ENCODE measurements at regions not wholly inside any gene's neighbourhood (a gene's known extent, or its start where the extent isn't known, plus 50 kb on each side); places are given as distances from the start of the nearest gene placed in this dataset.
A peak's percentile ranks its signal among the peaks of the same experiment; 100 is the strongest.
"Not testable (repeated sequence)": the region's sequence is repeated elsewhere in the genome, so short reads cannot be mapped to it uniquely, and the experiment has no call there.

DNA sequence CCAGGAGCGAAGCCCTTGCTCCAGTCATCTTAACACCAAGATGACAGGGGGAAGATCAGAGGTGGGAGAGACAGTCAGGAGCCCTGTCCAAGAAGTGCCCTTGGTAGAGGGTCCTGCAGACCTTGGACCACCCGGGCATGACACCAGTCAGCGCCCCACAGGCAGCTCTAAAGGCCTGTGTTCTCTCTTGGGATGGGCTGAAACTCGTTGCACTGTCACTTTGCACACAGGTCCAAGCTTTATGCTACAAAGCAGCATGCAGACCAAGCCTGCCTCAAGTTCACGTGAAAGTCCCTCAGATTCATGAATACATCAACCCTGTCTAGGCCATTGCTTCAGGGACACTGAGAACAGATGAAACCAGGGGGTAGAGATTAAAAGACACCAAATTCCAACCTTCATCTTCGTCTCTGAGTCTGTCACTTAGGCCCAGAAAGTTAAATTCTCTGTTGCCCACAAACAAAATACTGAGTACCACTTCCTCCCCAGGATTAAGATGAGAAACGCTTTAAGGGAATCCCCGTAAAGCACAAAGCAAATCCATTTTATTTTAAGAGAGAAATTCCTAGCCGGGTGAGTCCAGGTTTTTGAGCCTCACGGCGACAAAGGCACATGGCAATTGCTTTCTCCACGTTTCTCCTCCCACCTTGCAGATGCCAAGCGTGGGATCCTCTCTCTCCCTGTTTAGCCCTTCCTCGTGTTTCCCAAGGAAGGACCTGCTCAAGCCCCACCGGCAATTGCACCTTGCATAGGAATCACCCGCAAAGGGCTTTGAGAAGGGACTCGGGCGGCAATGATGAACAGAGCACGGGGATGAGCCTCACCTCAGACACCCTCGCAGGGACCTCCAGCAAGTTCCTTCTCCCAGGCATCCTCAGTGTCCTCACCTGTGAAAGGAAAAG, 75.0 kb upstream of the ID2 start:
- DNase-seq (ENCODE audit: low spot score) = no peak

DNA sequence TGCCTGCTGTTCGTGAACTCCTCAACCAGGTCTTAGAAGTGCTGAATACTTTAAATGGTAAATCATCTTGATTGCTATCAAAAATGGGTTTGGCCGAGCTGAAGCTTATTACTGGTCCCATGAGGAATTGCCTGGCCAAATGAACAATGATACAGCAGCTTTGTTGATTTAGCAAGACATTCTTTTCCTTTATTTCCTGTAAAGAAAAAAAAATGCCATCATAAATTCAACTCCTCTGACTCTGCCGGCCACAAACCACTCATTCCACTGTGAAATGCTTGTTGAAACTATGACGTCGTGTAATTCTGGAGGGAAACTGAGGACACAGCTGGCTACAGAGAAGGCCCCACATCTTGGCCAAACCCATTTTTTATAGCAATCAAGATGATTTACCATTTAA, 74.2 kb upstream of the ID2 start:
- DNase-seq (ENCODE audit: low spot score) = peak; percentile 38

DNA sequence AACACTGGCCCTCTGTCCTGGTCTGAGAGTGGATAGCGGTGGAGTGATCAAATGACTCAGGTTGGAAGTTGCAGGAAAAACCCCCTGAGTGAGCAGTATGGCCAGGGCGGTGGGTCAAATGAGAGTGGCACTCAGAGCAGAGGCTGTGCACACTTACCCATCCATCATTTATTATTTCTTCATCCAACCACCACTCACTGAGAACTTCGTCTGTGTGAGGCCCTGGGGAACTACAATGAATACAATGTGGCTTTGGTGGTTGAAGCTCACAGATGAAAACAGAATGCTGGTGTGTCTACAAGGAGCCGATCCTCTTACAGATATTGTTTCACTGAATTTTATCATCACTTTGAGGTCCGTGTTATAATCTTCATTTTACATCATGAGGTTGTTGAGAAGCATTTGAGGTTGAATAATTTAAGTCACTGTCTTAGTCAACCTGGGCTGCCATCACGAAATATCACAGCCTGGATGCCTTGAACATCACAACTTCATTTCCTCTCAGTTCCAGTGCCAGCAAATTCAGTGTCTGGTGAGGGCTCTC, 73.4 kb upstream of the ID2 start:
- peak; percentile 66 for DNase-seq (ENCODE audit: low spot score)

DNA sequence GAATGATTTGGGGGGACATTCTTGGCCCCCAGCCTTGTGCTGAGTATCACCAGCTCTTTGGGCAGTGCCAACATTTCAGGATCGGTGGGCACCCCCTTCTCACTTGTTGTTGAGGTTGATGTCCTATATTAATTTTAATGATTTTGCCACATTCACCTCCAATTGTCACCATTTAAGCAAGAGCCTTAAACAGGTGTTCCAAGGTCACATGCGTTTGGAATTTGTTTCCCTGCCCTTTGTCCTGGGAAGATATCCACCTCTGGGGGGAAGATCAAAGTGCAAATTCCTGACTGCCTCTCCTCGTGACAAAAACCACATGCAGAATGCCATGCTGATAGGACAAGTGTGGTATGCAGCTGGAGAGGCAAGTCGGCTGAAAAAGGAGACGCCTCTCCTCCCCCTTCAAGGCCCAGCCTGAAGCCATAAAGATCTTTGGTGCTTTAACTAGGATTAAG, 72.5 kb upstream of the ID2 start:
- peak; percentile 98 for DNase-seq (ENCODE audit: low spot score)

DNA sequence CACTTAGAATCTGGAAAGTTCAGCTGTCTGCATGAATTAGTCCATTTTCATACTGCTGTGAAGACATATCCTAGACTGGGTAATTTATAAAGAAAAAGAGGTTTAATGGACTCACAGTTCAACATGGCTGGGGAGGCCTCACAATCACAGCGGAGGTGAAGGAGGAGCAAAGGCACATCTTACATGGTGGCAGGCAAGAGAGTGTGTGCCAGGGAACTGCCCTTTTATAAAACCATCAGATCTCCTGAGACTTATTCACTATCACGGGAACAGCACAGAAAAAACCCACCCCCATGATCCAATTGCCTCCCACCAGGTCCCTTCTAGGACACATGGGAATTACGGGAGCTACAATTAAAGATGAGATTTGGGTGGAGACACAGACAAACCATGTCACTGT, 71.1 kb upstream of the ID2 start:
- not testable (repeated sequence) for DNase-seq (ENCODE audit: low spot score)

DNA sequence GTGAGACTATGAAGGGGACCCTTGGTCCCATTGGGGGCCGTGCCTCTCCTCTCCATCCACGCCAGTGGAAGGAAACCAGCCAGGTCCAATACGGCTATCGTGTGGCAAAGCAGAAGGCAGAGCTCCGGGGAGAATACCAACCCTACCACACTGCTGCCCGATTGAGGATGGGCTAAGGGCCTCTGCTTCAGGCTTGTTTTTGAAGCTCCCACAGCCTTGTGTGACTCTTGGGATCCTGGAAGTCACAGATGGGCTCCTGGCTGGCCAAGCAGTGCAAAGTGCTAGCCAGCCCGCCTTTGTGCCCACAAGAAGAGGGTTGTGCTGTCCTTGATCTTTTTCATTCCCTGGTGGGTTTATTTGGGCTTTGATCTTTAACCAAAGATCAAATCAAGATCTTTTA, 70.6 kb upstream of the ID2 start:
- peak; percentile 77 for DNase-seq (ENCODE audit: low spot score)

DNA sequence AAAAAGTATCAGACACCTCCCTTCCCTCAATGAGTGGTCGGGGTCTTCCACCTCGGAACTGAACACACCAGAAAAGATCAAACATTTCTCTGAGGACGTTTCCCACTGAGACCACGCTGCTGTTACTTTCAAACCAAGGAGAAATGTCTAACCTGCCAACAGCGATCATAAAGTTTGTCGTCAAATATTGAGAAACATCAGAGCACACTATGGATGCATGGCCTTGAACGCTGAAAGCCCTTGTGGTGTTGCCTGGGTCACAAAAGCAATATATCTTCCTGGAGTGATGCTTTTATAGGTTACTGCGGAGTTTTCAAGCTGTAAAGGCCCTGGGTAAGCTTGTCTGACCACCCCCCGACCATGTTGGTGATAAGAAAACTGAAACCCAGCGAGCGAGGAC, 70.2 kb upstream of the ID2 start:
- peak; percentile 79 for DNase-seq (ENCODE audit: low spot score)

DNA sequence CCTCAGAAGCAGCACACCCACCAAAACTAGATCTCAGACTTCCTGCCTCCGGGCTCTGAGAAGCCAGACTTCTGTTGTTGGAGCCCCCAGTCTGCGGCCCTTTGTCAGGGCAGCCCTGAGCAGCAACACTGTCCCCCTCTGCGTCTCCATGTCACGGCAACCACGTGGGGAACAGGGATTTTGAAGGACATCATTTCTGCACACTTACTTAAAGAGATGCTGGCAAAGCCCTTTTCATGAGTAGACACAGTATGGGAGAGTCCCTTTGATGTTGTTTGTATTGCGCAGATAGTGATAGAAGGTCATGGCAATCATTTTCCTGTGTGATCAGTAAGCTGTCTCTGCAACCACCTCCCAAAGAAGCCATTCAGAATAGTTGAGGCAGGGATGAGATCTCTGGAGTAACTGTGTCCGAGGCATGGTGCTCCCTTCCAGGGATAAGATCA, 69.1 kb upstream of the ID2 start:
- DNase-seq (ENCODE audit: low spot score) = no peak

DNA sequence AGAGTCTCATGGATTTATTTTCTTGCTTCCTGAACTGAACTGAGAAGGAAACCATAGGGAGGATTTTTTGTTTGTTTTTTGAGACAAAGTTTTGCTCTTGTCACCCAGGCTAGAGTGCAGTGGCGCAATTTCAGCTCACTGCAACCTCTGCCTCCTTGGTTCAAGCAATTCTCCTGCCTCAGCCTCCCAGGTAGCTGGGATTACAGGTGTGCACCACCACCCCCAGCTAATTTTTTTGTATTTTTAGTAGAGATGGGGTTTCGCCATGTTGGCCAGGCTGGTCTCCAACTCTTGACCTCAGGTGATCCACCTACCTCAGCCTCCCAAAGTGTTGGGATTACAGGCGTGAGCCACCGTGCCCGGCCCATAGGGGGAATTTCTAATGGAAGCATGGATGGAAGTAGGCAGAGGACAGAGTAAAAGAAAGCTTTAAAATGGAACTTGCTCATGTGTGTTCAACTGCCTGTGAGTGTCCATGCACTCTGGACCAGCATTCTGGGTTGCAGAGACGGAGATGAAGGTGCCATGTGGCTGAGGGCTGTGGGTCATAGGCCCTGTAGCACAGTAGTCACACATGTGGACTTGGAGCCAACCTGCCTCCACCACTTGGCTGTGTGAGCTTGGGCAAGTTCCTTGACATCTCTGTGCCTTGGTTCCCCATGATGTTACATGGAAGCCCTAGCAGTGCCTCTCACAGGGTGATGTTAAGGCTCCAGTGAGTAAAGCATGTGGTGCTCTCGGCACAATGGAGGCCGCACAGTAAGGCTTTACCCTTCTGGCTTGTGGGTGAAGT, 68.5 kb upstream of the ID2 start:
- not testable (repeated sequence) for DNase-seq (ENCODE audit: low spot score)

DNA sequence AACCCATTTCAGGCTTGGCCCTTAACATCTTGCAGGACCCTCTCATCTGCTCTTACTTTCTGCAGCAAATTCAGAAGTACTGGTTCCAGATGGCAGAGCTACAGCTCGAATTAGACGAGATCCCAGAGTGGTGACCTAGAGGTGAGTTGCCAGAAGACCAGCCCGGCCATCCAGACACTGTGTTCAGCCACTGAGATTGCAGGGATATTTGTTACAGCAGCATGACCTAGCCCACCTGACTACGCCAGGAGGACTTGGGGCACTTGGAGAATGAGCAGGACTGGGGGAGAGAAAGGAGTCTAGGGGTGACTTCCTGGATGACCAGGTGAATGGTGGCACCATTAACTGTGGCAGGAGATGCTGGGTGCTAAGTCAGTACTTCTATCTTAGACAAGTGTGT, 67.2 kb upstream of the ID2 start:
- no peak for DNase-seq (ENCODE audit: low spot score)

DNA sequence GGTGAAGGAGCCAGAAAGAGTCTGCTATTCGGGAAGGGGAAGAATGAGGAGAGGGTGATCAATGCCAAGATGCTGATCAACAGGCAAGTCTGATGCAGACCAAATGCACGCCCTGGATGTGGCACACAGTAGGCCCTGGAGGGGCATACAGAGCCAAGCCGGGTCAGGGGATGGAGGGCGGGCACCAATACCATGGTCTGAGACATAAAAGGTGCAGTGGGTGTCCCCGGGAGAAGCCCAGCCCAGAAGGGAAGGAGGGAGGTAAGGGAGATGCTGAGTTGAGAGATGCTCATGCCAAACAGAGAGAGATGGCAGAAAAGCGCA, 66.6 kb upstream of the ID2 start:
- no peak for DNase-seq (ENCODE audit: low spot score)

DNA sequence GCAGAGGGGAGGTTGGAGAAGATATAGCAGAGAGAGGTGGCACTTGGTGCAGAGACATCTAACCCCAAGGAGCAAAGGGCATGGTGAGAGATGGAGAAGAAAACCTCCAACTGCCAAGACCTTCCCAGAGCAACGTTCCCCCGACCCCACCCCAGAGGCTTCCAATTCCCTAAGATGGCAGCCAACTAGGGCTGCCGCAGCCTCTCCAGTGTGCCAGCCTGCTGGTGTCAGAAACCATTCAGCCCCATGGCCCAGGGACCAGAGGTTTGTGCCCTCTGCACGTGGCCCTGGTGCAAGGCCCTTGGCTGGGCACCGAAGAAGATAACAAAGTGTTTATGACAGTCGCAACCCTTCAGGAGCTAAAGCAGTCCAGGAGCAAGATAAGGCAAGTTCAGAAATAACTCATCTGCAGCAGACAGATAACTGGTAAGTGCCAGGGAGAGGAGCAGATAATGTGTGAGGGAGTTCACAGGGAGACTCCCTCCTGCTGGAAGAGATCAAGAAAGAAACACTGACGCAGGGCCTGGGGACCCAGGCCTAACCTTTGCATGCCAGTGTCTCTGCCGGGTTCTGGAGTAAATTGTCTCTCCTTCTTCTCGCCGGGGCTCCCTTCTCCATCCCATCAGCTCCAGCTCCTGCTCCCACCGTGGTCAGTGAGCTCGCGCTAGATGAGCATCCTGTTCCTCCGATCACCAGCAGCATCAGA, 66.1 kb upstream of the ID2 start:
- no peak for DNase-seq (ENCODE audit: low spot score)

DNA sequence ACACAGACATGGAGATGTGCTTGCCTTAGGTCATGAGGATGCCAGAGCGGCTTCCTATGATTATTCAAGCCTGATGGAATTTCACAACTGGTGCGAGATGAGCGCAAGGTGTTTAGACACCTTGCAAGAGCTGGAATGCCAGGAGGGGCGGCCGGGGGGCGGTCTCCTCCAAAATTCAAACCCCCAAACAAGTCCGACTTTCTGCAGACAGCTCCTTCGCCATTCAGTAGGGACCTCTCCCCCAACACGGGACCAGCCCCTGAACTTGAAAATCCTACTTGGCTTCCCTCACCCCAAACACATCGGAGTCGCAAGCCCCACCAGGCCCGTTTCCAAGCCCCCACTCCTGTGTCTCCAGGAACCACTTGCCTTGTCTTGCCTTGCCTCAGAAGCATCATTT, 64.8 kb upstream of the ID2 start:
- no peak for DNase-seq (ENCODE audit: low spot score)

DNA sequence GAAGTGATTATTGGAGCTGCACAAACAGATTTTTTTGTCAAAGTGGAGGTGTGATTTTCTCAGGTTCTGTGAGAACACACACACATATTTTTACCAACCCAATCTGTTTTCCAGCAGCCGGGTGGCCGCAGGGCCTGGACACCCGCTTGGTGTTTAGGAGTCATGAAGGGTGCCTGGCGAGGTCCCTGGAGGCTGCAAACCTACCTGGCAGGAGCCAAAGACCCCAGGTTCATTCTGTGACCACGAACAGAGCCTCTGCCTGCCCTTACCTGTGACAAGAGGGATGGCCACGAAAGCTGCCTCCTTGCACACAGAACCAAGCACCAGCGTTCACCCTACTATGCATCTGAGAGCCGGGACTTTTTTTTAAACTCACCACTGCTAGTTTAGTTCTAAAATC, 64.3 kb upstream of the ID2 start:
- no peak for DNase-seq (ENCODE audit: low spot score)

DNA sequence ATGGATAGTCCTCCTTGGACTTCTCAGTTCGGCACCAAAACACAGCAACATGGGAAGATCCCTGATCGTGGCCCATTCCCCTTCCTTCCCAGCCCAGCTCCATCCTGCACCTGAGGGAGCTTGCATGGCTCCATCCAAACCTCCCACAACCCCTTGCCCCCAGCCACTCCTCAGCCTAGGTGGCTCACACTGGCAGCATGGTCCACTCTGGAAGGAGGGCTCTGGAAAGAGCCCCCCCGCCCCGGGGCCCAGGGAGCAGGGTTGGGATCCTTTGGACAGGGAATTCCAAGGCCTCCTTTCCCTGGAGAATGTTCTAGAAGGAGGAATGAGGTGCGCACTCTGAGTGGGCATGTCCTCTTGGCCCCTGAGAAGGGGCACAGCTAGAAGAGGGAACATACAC, 62.8 kb upstream of the ID2 start:
- DNase-seq (ENCODE audit: low spot score) = no peak

DNA sequence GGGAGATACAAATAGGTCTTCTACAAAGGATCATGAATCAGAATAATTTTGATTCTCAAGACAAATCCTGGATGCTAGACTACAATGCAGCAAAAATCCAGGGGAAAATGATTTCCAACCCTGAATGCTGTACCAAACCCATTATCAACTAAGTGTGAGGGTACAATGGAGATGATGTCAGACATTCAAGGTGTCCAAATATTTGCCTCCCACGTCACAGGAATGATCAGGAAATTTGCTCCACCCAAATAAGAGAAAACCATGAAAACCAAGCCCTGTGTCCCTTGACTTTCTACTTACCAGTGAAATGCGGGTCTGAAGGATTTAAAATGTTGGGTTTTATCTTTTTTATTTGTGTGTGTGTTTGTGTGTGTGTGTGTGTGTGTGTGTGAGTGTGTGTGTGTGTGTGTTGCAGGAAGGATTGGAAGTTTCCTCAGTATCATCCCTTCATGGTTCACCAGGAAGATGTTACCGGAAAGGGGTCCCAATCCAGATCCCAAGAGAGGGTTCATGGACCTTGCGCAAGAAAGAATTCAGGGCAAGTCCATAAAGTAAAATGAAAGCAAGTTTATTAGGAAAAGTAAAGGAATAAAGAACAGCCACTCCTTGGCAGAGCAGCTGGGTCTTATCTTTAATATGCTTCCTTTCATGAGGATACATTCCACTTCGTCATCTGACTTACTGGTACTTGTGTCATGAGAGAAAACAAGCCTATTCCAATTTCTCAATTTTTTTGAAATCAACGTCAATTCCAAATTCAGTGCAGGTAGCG, 61.1 kb upstream of the ID2 start:
- no peak for DNase-seq (ENCODE audit: low spot score)

DNA sequence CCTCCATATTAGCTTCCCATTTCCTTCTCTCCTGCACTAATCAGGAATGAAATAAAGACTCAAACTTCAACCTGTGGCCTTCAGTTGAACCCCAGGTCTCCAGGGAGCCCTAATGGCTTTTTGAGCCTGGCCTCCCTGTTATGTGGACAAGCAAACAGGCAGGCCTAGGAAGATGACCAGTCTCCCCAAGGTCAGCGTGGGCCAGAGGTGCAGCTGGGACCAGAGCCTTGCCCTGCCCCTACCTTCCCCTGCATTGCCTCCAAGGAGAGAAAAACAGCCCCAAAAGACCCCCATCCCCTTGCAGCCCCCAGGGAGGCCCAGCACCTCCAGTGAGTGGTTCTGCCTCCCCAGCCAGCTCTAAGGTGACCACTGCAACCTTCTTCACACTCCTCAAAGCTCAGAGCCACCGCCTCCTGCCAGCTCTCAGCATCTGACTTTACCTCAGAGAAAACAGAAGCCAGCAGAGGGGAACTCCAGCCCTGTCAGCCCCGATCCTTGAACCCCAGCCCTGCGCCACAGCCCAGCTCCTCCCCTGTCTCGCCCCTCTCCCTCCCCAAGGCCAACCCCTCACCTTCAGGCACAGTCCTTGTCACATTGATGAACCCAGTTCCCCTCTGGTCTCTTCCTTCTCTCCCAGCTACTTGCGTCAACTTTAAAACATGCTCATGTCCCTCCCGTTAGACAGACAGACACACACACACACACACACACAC, 59.5 kb upstream of the ID2 start:
- no peak for DNase-seq (ENCODE audit: low spot score)

DNA sequence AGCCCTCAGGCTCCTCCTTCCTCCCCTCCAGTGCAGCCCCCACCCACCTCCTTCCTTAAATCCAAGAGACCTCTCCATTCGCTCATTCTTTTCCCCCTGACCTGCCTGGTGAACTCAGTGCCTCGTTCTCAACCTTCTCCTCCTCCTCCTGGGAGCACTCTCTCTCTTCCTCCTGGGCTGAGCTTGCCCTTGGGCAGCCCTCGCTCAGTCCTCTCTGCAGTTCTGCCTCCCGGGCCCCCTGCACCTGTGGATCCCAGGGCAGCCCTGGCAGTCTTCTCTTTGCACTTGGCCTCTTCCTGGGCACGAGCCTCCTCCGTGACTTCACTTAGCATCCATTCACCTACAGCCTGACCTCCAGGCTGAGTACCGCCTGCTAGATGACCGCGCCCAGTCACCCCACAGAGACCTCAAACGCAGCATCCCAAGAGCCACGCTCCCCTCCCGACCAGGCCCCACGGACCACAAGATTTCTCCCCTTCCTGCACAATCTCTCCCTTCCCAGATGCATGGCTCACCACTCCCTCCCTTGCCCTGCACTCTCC, 58.9 kb upstream of the ID2 start:
- DNase-seq (ENCODE audit: low spot score) = no peak

DNA sequence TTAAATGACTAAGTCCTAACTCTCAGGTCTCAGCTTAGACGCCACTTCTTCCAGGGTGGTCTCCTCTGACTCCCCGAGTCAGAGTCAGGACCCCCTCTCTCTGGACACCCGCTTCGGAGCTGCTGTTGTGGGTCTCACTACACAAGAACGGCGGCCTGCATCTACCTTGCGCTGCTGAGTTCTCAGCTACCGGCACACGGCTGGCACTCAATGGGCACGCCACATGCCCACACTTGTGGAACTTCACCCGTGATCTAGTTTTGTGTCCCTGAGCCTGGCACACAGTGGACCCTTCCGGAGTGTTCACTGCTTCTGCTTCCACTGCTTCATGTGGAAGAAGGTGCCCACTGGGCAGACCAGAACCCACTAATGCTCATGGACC, 58.3 kb upstream of the ID2 start:
- no peak for DNase-seq (ENCODE audit: low spot score)

DNA sequence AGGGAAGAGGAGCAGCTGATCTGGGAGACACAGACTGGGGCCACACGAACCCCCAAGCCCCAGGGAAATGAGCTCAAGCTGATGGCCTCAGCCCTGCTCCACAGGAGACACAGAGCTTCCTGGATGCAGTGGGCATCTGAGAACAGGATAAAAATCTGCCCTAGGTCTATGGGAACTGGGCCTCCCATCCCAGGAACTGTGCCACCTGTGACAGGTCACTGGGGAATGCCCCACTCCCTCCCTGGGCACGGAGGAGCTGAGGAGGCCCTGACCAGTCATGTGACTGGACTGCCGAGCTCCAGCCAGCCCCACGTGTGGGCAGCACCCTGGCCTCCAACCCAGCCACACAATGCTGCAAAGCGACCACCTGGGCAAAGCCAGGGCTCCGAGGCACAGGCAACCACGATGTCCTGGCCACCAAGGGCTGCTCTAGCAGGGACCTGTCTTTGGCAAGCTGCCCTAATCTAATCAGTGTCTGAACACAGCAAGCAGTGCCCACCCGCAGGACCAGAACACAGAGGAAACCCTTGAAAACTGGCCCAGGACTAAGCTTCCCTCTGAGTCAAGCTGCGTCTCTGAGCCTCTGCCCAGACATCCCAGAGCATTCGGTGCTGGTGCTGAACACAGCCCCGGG, 57.8 kb upstream of the ID2 start:
- DNase-seq (ENCODE audit: low spot score) = peak; percentile 32
